Cerebellar nuclear complex (tissue), 1 donor: ENCODE measurements at regions not wholly inside any gene's neighbourhood (a gene's known extent, or its start where the extent isn't known, plus 50 kb on each side); places are given as distances from the start of the nearest gene placed in this dataset.
"Not testable (repeated sequence)": the region's sequence is repeated elsewhere in the genome, so short reads cannot be mapped to it uniquely, and the experiment has no call there.

Experiments used
- DNase-seq, 2 experiments: peaks; one replicate each; lab custom pipeline; 2025; lab: John Stamatoyannopoulos, UW

- DNase-seq, result no peak
These were observed 65.6 kb upstream of the EDEM3 start for GRCh38 chr1:184820218-184820750.

GRCh38 chr1:184818646-184819045, 64.0 kb upstream of the EDEM3 start:
- peak in 1 of 2 experiments; percentile 66 for DNase-seq

GRCh38 chr1:184817003-184817402, 62.3 kb upstream of the EDEM3 start:
- DNase-seq, result not testable (repeated sequence)

GRCh38 chr1:184813528-184814089, 59.0 kb upstream of the EDEM3 start:
- DNase-seq, result no peak

- DNase-seq, result no peak
These were observed 56.9 kb upstream of the EDEM3 start for GRCh38 chr1:184811439-184812111.

GRCh38 chr1:184810735-184811343, 56.2 kb upstream of the EDEM3 start:
- no peak for DNase-seq

GRCh38 chr1:184806296-184806721, 51.7 kb upstream of the EDEM3 start:
- no peak for DNase-seq

- peak; percentile 25 to 82 for DNase-seq
These were observed 51.1 kb upstream of the EDEM3 start for GRCh38 chr1:184805667-184806295.
